ENCODE measurements at regions not wholly inside any gene's neighbourhood (a gene's known extent, or its start where the extent isn't known, plus 50 kb on each side); places are given as distances from the start of the nearest gene placed in this dataset.

DNA sequence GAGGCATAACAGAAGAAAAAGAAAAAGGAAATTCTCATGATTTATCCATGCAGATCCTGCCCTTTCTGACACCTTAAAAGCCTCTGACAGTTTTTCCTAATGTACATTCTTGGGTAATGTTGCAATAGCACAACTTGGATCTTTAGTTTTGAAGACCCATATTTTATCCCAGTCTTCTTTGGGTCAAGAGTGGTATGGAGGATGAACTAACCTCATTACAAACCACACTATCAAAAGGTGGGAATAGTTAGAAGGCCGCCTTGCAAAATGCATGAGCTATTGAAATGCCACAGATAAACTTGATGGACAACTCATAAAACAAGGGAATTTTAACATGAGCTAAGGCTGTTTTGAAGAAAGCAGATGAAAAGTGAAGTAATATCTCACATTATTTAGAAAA lies 1479.8 kb upstream of the ACVR2A start:
- H3K27me3 ChIP-seq (ENCODE audit: control insufficient read depth in 1 of 2, insufficient read depth in 2 of 2, low read length in 2 of 2) = no peaks in the 10 kb centered on the region

DNA sequence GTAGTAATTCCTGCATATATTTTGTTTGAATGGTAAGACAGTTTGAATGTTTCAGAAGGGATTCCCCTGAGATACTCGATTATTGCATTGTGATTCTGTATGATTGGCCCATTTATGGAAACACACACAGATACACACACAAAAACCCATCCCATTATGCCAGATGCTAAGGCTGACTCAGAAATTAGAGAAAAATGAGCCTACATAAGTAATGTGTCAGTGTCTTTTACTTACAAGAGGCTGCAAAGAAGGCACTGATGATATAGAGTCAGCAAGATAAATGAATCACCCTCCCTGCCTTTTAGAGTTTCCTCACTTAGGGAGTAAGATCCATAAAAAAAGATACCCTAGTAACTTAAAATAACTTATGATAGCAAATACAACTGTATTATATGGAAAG lies 1481.1 kb upstream of the ACVR2A start:
- ATAC-seq (ENCODE audit: poor library complexity) = no peak
- no peak for DNase-seq
- H3K27me3 ChIP-seq (ENCODE audit: control insufficient read depth in 1 of 2, insufficient read depth in 2 of 2, low read length in 2 of 2) = no peaks in the 10 kb centered on the region
- TF ChIP-seq, protein P1, sequence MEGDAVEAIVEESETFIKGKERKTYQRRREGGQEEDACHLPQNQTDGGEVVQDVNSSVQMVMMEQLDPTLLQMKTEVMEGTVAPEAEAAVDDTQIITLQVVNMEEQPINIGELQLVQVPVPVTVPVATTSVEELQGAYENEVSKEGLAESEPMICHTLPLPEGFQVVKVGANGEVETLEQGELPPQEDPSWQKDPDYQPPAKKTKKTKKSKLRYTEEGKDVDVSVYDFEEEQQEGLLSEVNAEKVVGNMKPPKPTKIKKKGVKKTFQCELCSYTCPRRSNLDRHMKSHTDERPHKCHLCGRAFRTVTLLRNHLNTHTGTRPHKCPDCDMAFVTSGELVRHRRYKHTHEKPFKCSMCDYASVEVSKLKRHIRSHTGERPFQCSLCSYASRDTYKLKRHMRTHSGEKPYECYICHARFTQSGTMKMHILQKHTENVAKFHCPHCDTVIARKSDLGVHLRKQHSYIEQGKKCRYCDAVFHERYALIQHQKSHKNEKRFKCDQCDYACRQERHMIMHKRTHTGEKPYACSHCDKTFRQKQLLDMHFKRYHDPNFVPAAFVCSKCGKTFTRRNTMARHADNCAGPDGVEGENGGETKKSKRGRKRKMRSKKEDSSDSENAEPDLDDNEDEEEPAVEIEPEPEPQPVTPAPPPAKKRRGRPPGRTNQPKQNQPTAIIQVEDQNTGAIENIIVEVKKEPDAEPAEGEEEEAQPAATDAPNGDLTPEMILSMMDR (IDR thresholded peaks at IDR 0.05) = no peak
- Mint-ChIP-seq H3K4me1 (ENCODE audit: low read depth) (no peaks in the 10 kb centered on the region), H3K36me3 (ENCODE audit: low read depth) (no peaks in the 10 kb centered on the region), H3K9me3 (no peaks in the 10 kb centered on the region), H3K4me3 (no peak overlapping the region), H3K27ac (no peak overlapping the region), H3K27me3 (no peaks in the 10 kb centered on the region)
- intact Hi-C loops (cut with DNase I, micrococcal nuclease) = no loop called here
- peaks cover 0 to 3% of the 10 kb centered on the region in 2 experiments for H3K9me3 ChIP-seq (ENCODE audit: control insufficient read depth in 1 of 2, insufficient read depth in 1 of 2, low read length in 2 of 2)
- ChIA-PET CTCF (no interaction called here), POLR2A (no interaction called here)
- no peaks in the 10 kb centered on the region for H3K36me3 ChIP-seq (ENCODE audit: insufficient read depth, low read length)
- no peaks in the 10 kb centered on the region for H3K4me1 ChIP-seq (ENCODE audit: insufficient read depth, low read length)
- no peak overlapping the region for H3K27ac ChIP-seq (ENCODE audit: low read depth in 1 of 2, low read length in 2 of 2)
- H3K4me3 ChIP-seq (ENCODE audit: low read length) = no peak overlapping the region

More for the DNA sequence above, 1479.8 kb upstream of the ACVR2A start:
- ChIA-PET POLR2A (no interaction called here), CTCF (interaction anchor here (1.4 kb wide), 1 partner anchor 16 kb away, joined by 4 read pairs; no protein-coding TSS in a partner anchor)
- intact Hi-C loops (cut with DNase I, micrococcal nuclease) = no loop called here
- H3K27me3 Mint-ChIP-seq = no peaks in the 10 kb centered on the region
- Histone ChIP-seq H3K4me3 (ENCODE audit: low read length) (no peak overlapping the region), H3K4me1 (ENCODE audit: insufficient read depth, low read length) (no peaks in the 10 kb centered on the region), H3K9me3 (ENCODE audit: control insufficient read depth in 1 of 2, insufficient read depth in 1 of 2, low read length in 2 of 2) (peaks cover 3 to 4% of the 10 kb centered on the region in 2 experiments), H3K27ac (ENCODE audit: low read depth in 1 of 2, low read length in 2 of 2) (no peak overlapping the region), H3K36me3 (ENCODE audit: insufficient read depth, low read length) (no peaks in the 10 kb centered on the region)
- no peak overlapping the region for H3K27ac Mint-ChIP-seq
- no peaks in the 10 kb centered on the region for H3K4me1 Mint-ChIP-seq (ENCODE audit: low read depth)
- no peak for DNase-seq
- no peak for ATAC-seq (ENCODE audit: poor library complexity)
- H3K9me3 Mint-ChIP-seq = peaks cover 2% of the 10 kb centered on the region
- TF ChIP-seq, protein P1 (IDR thresholded peaks at IDR 0.05) = no peak
- no peak overlapping the region for H3K4me3 Mint-ChIP-seq
- no peaks in the 10 kb centered on the region for H3K36me3 Mint-ChIP-seq (ENCODE audit: low read depth)

DNA sequence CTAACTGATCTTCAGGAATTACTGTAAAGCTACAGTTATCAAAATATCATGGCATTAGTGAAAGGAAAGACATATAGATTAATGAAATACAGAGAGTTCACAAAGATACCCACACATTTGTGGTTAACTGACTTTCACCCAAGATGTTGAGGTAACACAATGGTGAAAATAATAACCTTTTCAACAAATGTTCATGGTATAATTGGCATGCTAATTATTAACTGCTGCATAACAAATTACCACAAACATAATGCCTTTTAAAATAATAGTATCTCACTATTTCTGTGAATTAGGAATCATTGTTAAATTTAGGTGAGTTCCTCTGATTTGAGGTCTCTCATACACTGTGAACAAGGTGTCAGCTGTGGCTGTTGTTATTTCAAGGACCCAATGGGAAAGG lies 1493.1 kb upstream of the ACVR2A start:
- no peak overlapping the region for H3K4me3 Mint-ChIP-seq
- H3K27me3 Mint-ChIP-seq = no peaks in the 10 kb centered on the region
- intact Hi-C loops (cut with DNase I, micrococcal nuclease) = no loop called here

More for the DNA sequence above, 1493.1 kb upstream of the ACVR2A start:
- TF ChIP-seq, protein P1 (IDR thresholded peaks at IDR 0.05) = no peak
- no peaks in the 10 kb centered on the region for H3K9me3 ChIP-seq (ENCODE audit: control insufficient read depth in 1 of 2, insufficient read depth in 1 of 2, low read length in 2 of 2)
- H3K4me1 Mint-ChIP-seq (ENCODE audit: low read depth) = no peaks in the 10 kb centered on the region
- DNase-seq (no peak), ATAC-seq (ENCODE audit: poor library complexity) (no peak)
- H3K27me3 ChIP-seq (ENCODE audit: control insufficient read depth in 1 of 2, insufficient read depth in 2 of 2, low read length in 2 of 2) = no peaks in the 10 kb centered on the region
- H3K36me3 ChIP-seq (ENCODE audit: insufficient read depth, low read length) = no peaks in the 10 kb centered on the region
- H3K4me1 ChIP-seq (ENCODE audit: insufficient read depth, low read length) = no peaks in the 10 kb centered on the region
- no peak overlapping the region for H3K4me3 ChIP-seq (ENCODE audit: low read length)
- no peaks in the 10 kb centered on the region for H3K36me3 Mint-ChIP-seq (ENCODE audit: low read depth)
- CTCF ChIA-PET = no interaction called here
- no peak overlapping the region for H3K27ac ChIP-seq (ENCODE audit: low read depth in 1 of 2, low read length in 2 of 2)
- H3K27ac Mint-ChIP-seq = no peak overlapping the region
- H3K9me3 Mint-ChIP-seq = peaks cover 6% of the 10 kb centered on the region
- POLR2A ChIA-PET = no interaction called here
